SK-N-SH (cell line): ENCODE measurements at regions not wholly inside any gene's neighbourhood (a gene's known extent, or its start where the extent isn't known, plus 50 kb on each side); places are given as distances from the start of the nearest gene placed in this dataset.

Experiments used
- CTCF ChIA-PET: fragments of 300-600, 350-600 bp; formaldehyde crosslinking; extraction: SDS; loops from one replicate; lab custom pipeline; 2021; lab: Yijun Ruan, JAX
- POLR2A ChIA-PET: fragments of 350-600 bp; sonication (Branson Sonifier 250); formaldehyde crosslinking; extraction: SDS; loops from one replicate; lab custom pipeline; 2020; ENCODE audit warnings: antibody characterized with exemption, inconsistent platforms; lab: Yijun Ruan, JAX
- DNase-seq: peaks from one replicate; pipeline ENCODE4 v3.0.0; 2012
- H2AFZ ChIP-seq: fragments of 200-600 bp; sonication (generic); 2 replicates; pipeline ENCODE4 v1.8.1; 2016; ENCODE audit warnings: antibody characterized with exemption, mild to moderate bottlenecking, low read depth
- H3F3A ChIP-seq: fragments of 200-600 bp; sonication (generic); replicated peaks from 2 replicates; pipeline ENCODE3; 2016; ENCODE audit warnings: antibody characterized with exemption, mild to moderate bottlenecking; ENCODE audit not compliant: insufficient read depth
- H3K27ac ChIP-seq, 2 experiments: fragments of 200-500 bp in 1 of 2; fragments of 200-600 bp in 1 of 2; sonication (Bioruptor generic) in 1 of 2; sonication (generic), shearing (Covaris generic) in 1 of 2; 2 replicates each; pipeline versions ENCODE4 v1.5.1 to v1.6.1; 2014 to 2016; ENCODE audit warnings: low read depth in 2 of 2, inconsistent platforms in 1 of 2, low read length in 1 of 2, mild to moderate bottlenecking in 1 of 2, mixed read lengths in 1 of 2
- H3K27me3 ChIP-seq: fragments of 200-600 bp; sonication (generic), shearing (Covaris generic); 2 replicates; pipeline ENCODE4 v1.6.1; 2016; ENCODE audit warnings: mixed run types; ENCODE audit not compliant: insufficient read depth
- H3K36me3 ChIP-seq, 2 experiments: fragments of 200-500 bp in 1 of 2; fragments of 200-600 bp in 1 of 2; sonication (Bioruptor generic) in 1 of 2; sonication (generic) in 1 of 2; replicated peaks in 1 of 2; 2 replicates each; pipeline versions ENCODE3 to v1.5.1; 2014 to 2016; ENCODE audit warnings: low read length in 1 of 2, mild to moderate bottlenecking in 1 of 2; ENCODE audit not compliant: insufficient read depth in 2 of 2, control insufficient read depth in 1 of 2
- H3K4me1 ChIP-seq, 2 experiments: fragments of 200-500 bp in 1 of 2; fragments of 200-600 bp in 1 of 2; sonication (Bioruptor generic) in 1 of 2; sonication (generic), shearing (Covaris generic) in 1 of 2; 2 replicates each; pipeline versions ENCODE4 v1.5.1 to v1.6.1; 2014 to 2016; ENCODE audit warnings: low read depth in 1 of 2, low read length in 1 of 2, mixed run types in 1 of 2; ENCODE audit not compliant: insufficient read depth in 2 of 2, control insufficient read depth in 1 of 2
- H3K4me2 ChIP-seq: fragments of 200-600 bp; sonication (generic), shearing (Covaris generic); 2 replicates; pipeline ENCODE4 v1.6.1; 2017; ENCODE audit warnings: mixed run types
- H3K4me3 ChIP-seq, 2 experiments: fragments of 200-500 bp in 1 of 2; fragments of 200-600 bp in 1 of 2; sonication (Bioruptor generic) in 1 of 2; sonication (generic), shearing (Covaris generic) in 1 of 2; 2 replicates each; pipeline versions ENCODE4 v1.5.1 to v1.8.1; 2014 to 2016; ENCODE audit warnings: low read depth in 2 of 2, inconsistent platforms in 1 of 2, low read length in 1 of 2, mild to moderate bottlenecking in 1 of 2, mixed read lengths in 1 of 2, moderate library complexity in 1 of 2
- H3K79me2 ChIP-seq: fragments of 200-600 bp; sonication (generic); 2 replicates; pipeline ENCODE4 v1.8.1; 2017; ENCODE audit warnings: mild to moderate bottlenecking; ENCODE audit not compliant: insufficient read depth
- H3K9ac ChIP-seq: fragments of 200-600 bp; sonication (generic); 2 replicates; pipeline ENCODE4 v1.6.1; 2017; ENCODE audit warnings: mixed run types
- H3K9me2 ChIP-seq: fragments of 200-600 bp; sonication (generic); 2 replicates; pipeline ENCODE4 v1.6.1; 2017; ENCODE audit warnings: mixed run types
- H3K9me3 ChIP-seq: fragments of 200-600 bp; sonication (generic); 2 replicates; pipeline ENCODE4 v1.6.1; 2017; ENCODE audit warnings: mixed run types, mild to moderate bottlenecking, moderate library complexity
- H4K20me1 ChIP-seq: fragments of 200-600 bp; sonication (generic); 2 replicates; pipeline ENCODE4 v1.6.1; 2017; ENCODE audit warnings: mild to moderate bottlenecking, mixed run types; ENCODE audit not compliant: insufficient read depth
- ELF1 ChIP-seq: IDR thresholded peaks from 2 replicates; pipeline ENCODE4 v1.4.0; 2012
- EZH2phosphoT487 ChIP-seq: fragments of 200-600 bp; sonication (generic); IDR thresholded peaks from 2 replicates; pipeline ENCODE4 v1.6.1; 2017; ENCODE audit warnings: low read depth, mixed run types, mild to moderate bottlenecking, antibody characterized with exemption, moderate library complexity, borderline replicate concordance
- FOSL2 ChIP-seq: IDR thresholded peaks from 2 replicates; pipeline ENCODE4 v1.4.0; 2012; ENCODE audit warnings: low read depth, mild to moderate bottlenecking, moderate library complexity, borderline replicate concordance
- FOXJ3 ChIP-seq: sonication (generic); formaldehyde crosslinking; IDR thresholded peaks from 2 replicates; pipeline ENCODE4 v1.5.1; 2020; ENCODE audit warnings: mild to moderate bottlenecking, missing genetic modification reagents
- FOXM1 ChIP-seq: IDR thresholded peaks from 2 replicates; pipeline ENCODE4 v1.4.0; 2012; ENCODE audit warnings: low read depth, mild to moderate bottlenecking
- GATA2 ChIP-seq: sonication (generic); formaldehyde crosslinking; IDR thresholded peaks from 2 replicates; pipeline ENCODE4 v1.5.0; 2020; ENCODE audit warnings: mild to moderate bottlenecking, missing genetic modification reagents
- IRF3 ChIP-seq: fragments of 150-350 bp; IDR thresholded peaks from 2 replicates; pipeline ENCODE4 v1.6.1; 2016; ENCODE audit warnings: mild to moderate bottlenecking, low read depth, low read length
- JUND ChIP-seq: IDR thresholded peaks from 2 replicates; pipeline ENCODE4 v1.4.0; 2012
- MAX ChIP-seq: IDR thresholded peaks from 2 replicates; pipeline ENCODE4 v1.4.0; 2012; ENCODE audit warnings: low read depth
- NFIC ChIP-seq: IDR thresholded peaks from 2 replicates; pipeline ENCODE4 v1.4.0; 2012; ENCODE audit warnings: borderline replicate concordance
- PBX3 ChIP-seq: IDR thresholded peaks from 2 replicates; pipeline ENCODE4; 2012
- POLR2AphosphoS5 ChIP-seq: IDR thresholded peaks from 2 replicates; pipeline ENCODE4 v1.6.1; 2012; ENCODE audit warnings: low read depth, low read length
- RAD21 ChIP-seq: IDR thresholded peaks from 2 replicates; pipeline ENCODE4 v1.6.1; 2012; ENCODE audit warnings: mild to moderate bottlenecking, low read length
- SMC3 ChIP-seq: IDR thresholded peaks from 2 replicates; pipeline ENCODE4 v1.6.1; 2012; ENCODE audit warnings: low read depth, low read length, improper control_type of control experiment
- TEAD4 ChIP-seq: IDR thresholded peaks from 2 replicates; pipeline ENCODE4 v1.4.0; 2012; ENCODE audit warnings: mild to moderate bottlenecking, borderline replicate concordance; ENCODE audit not compliant: insufficient read depth
- USF1 ChIP-seq: IDR thresholded peaks from 2 replicates; pipeline ENCODE4 v1.4.0; 2012; ENCODE audit warnings: low read depth, borderline replicate concordance
- USF2 ChIP-seq: fragments of 150-350 bp; IDR thresholded peaks from 2 replicates; pipeline ENCODE4 v1.6.1; 2017; ENCODE audit warnings: antibody characterized with exemption, low read length, low read depth, borderline replicate concordance
- YY1 ChIP-seq: IDR thresholded peaks from 2 replicates; pipeline ENCODE4 v1.4.0; 2012; ENCODE audit warnings: low read depth, mild to moderate bottlenecking
- WGBS: methylation state at CpG from one replicate; pipeline ENCODE4 v1.1.6; 2017; ENCODE audit warnings: low lambda C conversion rate; 5-methylcytosine and 5-hydroxymethylcytosine counted together

- H4K20me1 ChIP-seq = no peaks in the 10 kb centered on the region
- TF ChIP-seq EZH2phosphoT487 (no peak), FOXJ3 (CRISPR knock-in tag) (no peak), TEAD4 (no peak), SMC3 (no peak), USF2 (no peak), MAX (no peak), ELF1 (no peak), PBX3 (no peak), POLR2AphosphoS5 (no peak), IRF3 (no peak), GATA2 (CRISPR knock-in tag) (no peak), RAD21 (no peak), FOXM1 (no peak), YY1 (no peak), FOSL2 (no peak), USF1 (no peak), JUND (no peak), NFIC (no peak)
- H3K9ac ChIP-seq = no peak overlapping the region
- CTCF ChIA-PET = no interaction called here
- H3K9me2 ChIP-seq = no peaks in the 10 kb centered on the region
- H3K27ac ChIP-seq = no peak overlapping the region
- H3K79me2 ChIP-seq = no peaks in the 10 kb centered on the region
- DNase-seq = no peak
- no peak overlapping the region for H3K4me3 ChIP-seq
- H3K4me1 ChIP-seq = no peaks in the 10 kb centered on the region
- POLR2A ChIA-PET = no interaction called here
- H2AFZ ChIP-seq = no peak overlapping the region
- 34% methylated on average over 4 of the region's 4 CpGs for WGBS
- H3K27me3 ChIP-seq = no peaks in the 10 kb centered on the region
- no peaks in the 10 kb centered on the region for H3K9me3 ChIP-seq
- no peak overlapping the region for H3K4me2 ChIP-seq
- no peaks in the 10 kb centered on the region for H3F3A ChIP-seq
- H3K36me3 ChIP-seq = no peaks in the 10 kb centered on the region
Measured at GRCh38 chr11:87536565-87536964, 498.8 kb downstream of the TMEM135 start.
